HCT116 (cell line): ENCODE measurements at regions not wholly inside any gene's neighbourhood (a gene's known extent, or its start where the extent isn't known, plus 50 kb on each side); places are given as distances from the start of the nearest gene placed in this dataset.

ENCODE experiments used
- ATAC-seq: fragments of 200-7000 bp; cut with Tn5 transposase; 2 replicates; pipeline ENCODE4 v1.9.1; 2020; ENCODE audit warnings: mild to moderate bottlenecking, moderate library complexity
- BruUV-seq: library from RNA; stranded (reverse); fragments of 400-500 nt; replicated peaks from 2 replicates; lab custom pipeline; 2021; lab: Mats Ljungman, UMichigan
- CTCF ChIA-PET: fragments of 300-600 bp; sonication (Branson Sonifier 250); formaldehyde crosslinking; loops from one replicate; lab custom pipeline; 2021; ENCODE audit warnings: antibody characterized with exemption; lab: Charles Lee
- POLR2A ChIA-PET: fragments of 300-600, 350-600 bp; sonication (Branson Sonifier 250); formaldehyde crosslinking; loops from one replicate; lab custom pipeline; 2021; ENCODE audit warnings: antibody characterized with exemption; lab: Charles Lee
- RAD21 ChIA-PET, 2 experiments: fragments of 300-600 bp; sonication (Branson Sonifier 250); formaldehyde crosslinking; loops; one replicate each; lab custom pipeline; 2023; ENCODE audit warnings: low total read pairs in 2 of 2; ENCODE audit not compliant: uncharacterized antibody in 2 of 2, unreplicated experiment in 2 of 2, low non-redundant PET in 1 of 2; lab: Charles Lee
- DNase-seq: peaks from one replicate; pipeline ENCODE4 v3.0.0-alpha.2; 2010; ENCODE audit warnings: low read depth, low spot score
- H2AFZ ChIP-seq: fragments of 200-600 bp; shearing (Covaris generic), sonication (generic); 2 replicates; pipeline ENCODE4 v1.6.1; 2017; ENCODE audit warnings: low read depth, mixed run types, mixed read lengths, antibody characterized with exemption, low read length; ENCODE audit not compliant: poor library complexity, severe bottlenecking
- H3K27ac ChIP-seq: 2 replicates; pipeline ENCODE4 v1.5.1; 2012; ENCODE audit warnings: low read depth, low read length
- H3K27me3 ChIP-seq: fragments of 200-600 bp; sonication (generic); 2 replicates; pipeline ENCODE4 v1.6.1; 2016; ENCODE audit warnings: mixed run types, low read length, mixed read lengths; ENCODE audit not compliant: insufficient read depth
- H3K36me3 ChIP-seq, 2 experiments: fragments of 200-500 bp in 1 of 2; fragments of 200-600 bp in 1 of 2; sonication (Bioruptor generic) in 1 of 2; sonication (generic) in 1 of 2; 2 replicates each; pipeline versions ENCODE4 v1.5.1 to v1.6.1; 2014 to 2016; ENCODE audit warnings: low read length in 2 of 2, inconsistent platforms in 1 of 2, mixed read lengths in 1 of 2, mixed run types in 1 of 2; ENCODE audit not compliant: insufficient read depth in 2 of 2, control insufficient read depth in 1 of 2
- H3K4me1 ChIP-seq, 2 experiments: fragments of 200-600 bp in 1 of 2; sonication (generic) in 1 of 2; 2 replicates each; pipeline versions ENCODE4 v1.5.1 to v1.6.1; 2012 to 2017; ENCODE audit warnings: low read length in 2 of 2, inconsistent platforms in 1 of 2, mild to moderate bottlenecking in 1 of 2, mixed read lengths in 1 of 2, mixed run types in 1 of 2, moderate library complexity in 1 of 2; ENCODE audit not compliant: insufficient read depth in 2 of 2, control insufficient read depth in 1 of 2
- H3K4me2 ChIP-seq: fragments of 200-600 bp; sonication (generic); 2 replicates; pipeline ENCODE4 v1.6.1; 2017; ENCODE audit warnings: mixed run types, low read length, mixed read lengths
- H3K4me3 ChIP-seq, 2 experiments: fragments of 200-600 bp in 1 of 2; sonication (generic) in 1 of 2; replicated peaks in 1 of 2; 2 replicates each; pipeline ENCODE4 v1.5.1; 2011 to 2016; ENCODE audit warnings: low read length in 2 of 2, control low read depth in 1 of 2, low read depth in 1 of 2, mild to moderate bottlenecking in 1 of 2, mixed read lengths in 1 of 2, mixed run types in 1 of 2
- H3K79me2 ChIP-seq: fragments of 200-600 bp; sonication (generic); 2 replicates; pipeline ENCODE4 v1.6.1; 2017; ENCODE audit warnings: mild to moderate bottlenecking, mixed run types, low read length, moderate library complexity, mixed read lengths; ENCODE audit not compliant: insufficient read depth
- H3K9ac ChIP-seq: fragments of 200-600 bp; sonication (generic); 2 replicates; pipeline ENCODE4 v1.6.1; 2016; ENCODE audit warnings: low read length, mixed read lengths
- H3K9me2 ChIP-seq: fragments of 200-600 bp; sonication (generic), shearing (Covaris generic); 2 replicates; pipeline ENCODE4 v1.6.1; 2017; ENCODE audit warnings: mixed run types, mild to moderate bottlenecking, moderate library complexity; ENCODE audit not compliant: insufficient read depth
- H3K9me3 ChIP-seq, 2 experiments: fragments of 200-500 bp in 1 of 2; fragments of 200-600 bp in 1 of 2; sonication (Bioruptor generic) in 1 of 2; sonication (generic) in 1 of 2; 2 replicates each; pipeline ENCODE4 v1.6.1; 2014 to 2017; ENCODE audit warnings: low read length in 2 of 2, mixed read lengths in 2 of 2, inconsistent platforms in 1 of 2, low read depth in 1 of 2, mild to moderate bottlenecking in 1 of 2, mixed run types in 1 of 2, moderate library complexity in 1 of 2; ENCODE audit not compliant: control insufficient read depth in 1 of 2, insufficient read depth in 1 of 2
- H4K20me1 ChIP-seq: fragments of 200-600 bp; sonication (generic), shearing (Covaris generic); 2 replicates; pipeline ENCODE4 v1.6.1; 2017; ENCODE audit warnings: mixed run types, mild to moderate bottlenecking, moderate library complexity; ENCODE audit not compliant: insufficient read depth
- ELF1 ChIP-seq: IDR thresholded peaks from 2 replicates; pipeline ENCODE4 v1.6.1; 2012; ENCODE audit warnings: low read depth, borderline replicate concordance
- SIN3A ChIP-seq: IDR thresholded peaks from 2 replicates; pipeline ENCODE4 v1.6.1; 2012; ENCODE audit warnings: low read depth
- SRF ChIP-seq: IDR thresholded peaks from 2 replicates; pipeline ENCODE4 v1.6.1; 2012; ENCODE audit warnings: low read depth
- intact Hi-C: fragments of 100-400 bp; cut with micrococcal nuclease; formaldehyde crosslinking; loops from 2 replicates; pipeline ENCODE4 v1.10.0; 2022
- TF ChIP-seq, protein P1 (sequence below): IDR thresholded peaks from 2 replicates; pipeline ENCODE4 v1.6.1; 2012

DNA sequence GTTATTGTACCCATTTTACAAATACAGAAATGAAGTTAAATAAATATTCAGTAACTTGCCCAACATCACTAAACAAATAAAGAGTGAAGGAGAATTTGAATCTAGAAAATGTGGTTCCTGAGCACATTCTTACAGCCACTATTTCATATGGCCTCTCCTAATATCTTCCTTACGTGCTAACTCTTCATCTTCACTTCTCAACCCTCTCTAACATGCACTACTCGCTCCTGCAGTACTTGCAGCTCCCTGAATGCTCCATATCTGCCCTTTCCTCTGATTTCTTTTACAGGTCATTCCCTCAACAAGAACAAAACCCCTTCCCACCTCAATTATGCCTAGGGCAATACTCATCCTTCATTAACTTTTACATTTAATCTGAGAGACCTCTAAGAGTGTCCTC, 711.5 kb downstream of the CETN3 start:
- H3K27ac ChIP-seq: no peak overlapping the region
- no peaks in the 10 kb centered on the region for H3K27me3 ChIP-seq
- no peak for TF ChIP-seq SRF
- TF ChIP-seq, protein P1, sequence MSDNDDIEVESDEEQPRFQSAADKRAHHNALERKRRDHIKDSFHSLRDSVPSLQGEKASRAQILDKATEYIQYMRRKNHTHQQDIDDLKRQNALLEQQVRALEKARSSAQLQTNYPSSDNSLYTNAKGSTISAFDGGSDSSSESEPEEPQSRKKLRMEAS: no peak
- TF ChIP-seq, all 23 proteins: peak for 0
- BruUV-seq: no TSS peak
- peaks cover 11% of the 10 kb centered on the region for H3K9me2 ChIP-seq
- H3K79me2 ChIP-seq: no peaks in the 10 kb centered on the region
- POLR2A ChIA-PET: no interaction called here
- no peaks in the 10 kb centered on the region for H4K20me1 ChIP-seq
- RAD21 ChIA-PET: no interaction called here
- intact Hi-C loops: no loop called here
- CTCF ChIA-PET: no interaction called here
- H3K4me3 ChIP-seq: no peak overlapping the region
- H3K4me2 ChIP-seq: no peak overlapping the region
- no peaks in the 10 kb centered on the region for H3K9me3 ChIP-seq
- DNase-seq: no peak
- peak overlapping the region; percentile 32 for H2AFZ ChIP-seq
- no peak for ATAC-seq
- no peaks in the 10 kb centered on the region for H3K4me1 ChIP-seq
- no peaks in the 10 kb centered on the region for H3K36me3 ChIP-seq
- no peak overlapping the region for H3K9ac ChIP-seq

GRCh38 chr5:89697581-89697980, 712.0 kb downstream of the CETN3 start:
- TF ChIP-seq SRF (no peak), SIN3A (no peak), ELF1 (no peak)
- no peaks in the 10 kb centered on the region for H3K79me2 ChIP-seq
- ATAC-seq (no peak), DNase-seq (no peak)
- H2AFZ ChIP-seq: no peak overlapping the region
- BruUV-seq: no TSS peak
- H3K36me3 ChIP-seq: no peaks in the 10 kb centered on the region
- ChIA-PET CTCF (no interaction called here), RAD21 (no interaction called here), POLR2A (no interaction called here)
- intact Hi-C loops: no loop called here
- H3K27me3 ChIP-seq: no peaks in the 10 kb centered on the region
- no peaks in the 10 kb centered on the region for H4K20me1 ChIP-seq
- no peak overlapping the region for H3K27ac ChIP-seq
- no peak overlapping the region for H3K4me2 ChIP-seq
- H3K9me3 ChIP-seq: no peaks in the 10 kb centered on the region
- H3K4me1 ChIP-seq: no peaks in the 10 kb centered on the region
- peaks cover 11% of the 10 kb centered on the region for H3K9me2 ChIP-seq
- no peak overlapping the region for H3K9ac ChIP-seq
- no peak overlapping the region for H3K4me3 ChIP-seq
